Kidney (tissue), 13 donors: ENCODE measurements at regions not wholly inside any gene's neighbourhood (a gene's known extent, or its start where the extent isn't known, plus 50 kb on each side); places are given as distances from the start of the nearest gene placed in this dataset.
"Not testable (repeated sequence)": the region's sequence is repeated elsewhere in the genome, so short reads cannot be mapped to it uniquely, and the experiment has no call there.

Experiments
- DNase-seq, 5 donors: peaks; one replicate each; pipeline ENCODE4 v3.0.0-alpha.2; 2013 to 2020
- FAIRE-seq: peaks from 2 replicates; lab custom pipeline; 2012; peaks lifted over from hg19 to GRCh38; lab: Jason Lieb, UNC
- H3K27ac ChIP-seq, 2 donors: one replicate each; pipeline ENCODE4 v1.7.0; 2013; ENCODE audit warnings: low read depth in 2 of 2, low read length in 2 of 2, inconsistent platforms in 1 of 2
- H3K27me3 ChIP-seq: one replicate; pipeline ENCODE4 v1.7.1; 2013; ENCODE audit warnings: low read length, inconsistent platforms; ENCODE audit not compliant: control insufficient read depth, insufficient read depth
- H3K36me3 ChIP-seq, 3 donors: one replicate each; pipeline versions ENCODE4 v1.7.0 to v1.7.1; 2013; ENCODE audit warnings: low read length in 3 of 3, control low read depth in 1 of 3, inconsistent platforms in 1 of 3; ENCODE audit not compliant: insufficient read depth in 3 of 3, control insufficient read depth in 2 of 3
- H3K4me1 ChIP-seq, 3 donors: one replicate each; pipeline versions ENCODE4 v1.7.0 to v1.7.1; 2013; ENCODE audit warnings: low read length in 3 of 3, inconsistent platforms in 1 of 3, low read depth in 1 of 3; ENCODE audit not compliant: control insufficient read depth in 2 of 3, insufficient read depth in 2 of 3
- H3K4me3 ChIP-seq, 3 donors: one replicate each; pipeline versions ENCODE4 v1.7.0 to v1.8.1; 2013; ENCODE audit warnings: low read length in 3 of 3, control low read depth in 1 of 3, inconsistent platforms in 1 of 3
- H3K9ac ChIP-seq, 3 donors: one replicate each; pipeline versions ENCODE4 v1.7.0 to v1.7.1; 2013; ENCODE audit warnings: low read length in 3 of 3, control low read depth in 1 of 3, inconsistent platforms in 1 of 3
- H3K9me3 ChIP-seq, 3 donors: one replicate each; pipeline versions ENCODE4 v1.7.0 to v1.7.1; 2013; ENCODE audit warnings: low read length in 3 of 3, control low read depth in 1 of 3, inconsistent platforms in 1 of 3; ENCODE audit not compliant: control insufficient read depth in 2 of 3, insufficient read depth in 1 of 3
- intact Hi-C: fragments of 100-400 bp; cut with DNase I; formaldehyde crosslinking; loops from one replicate; pipeline ENCODE4 v1.11.1; 2022
- TF ChIP-seq, protein P1 (sequence below): IDR thresholded peaks from 3 replicates; pipeline ENCODE4 v1.5.1; 2012; ENCODE audit warnings: mild to moderate bottlenecking, moderate library complexity, borderline replicate concordance; ENCODE audit not compliant: insufficient read depth; ENCODE audit errors: extremely low read depth
- donor health status: control.
- donor health status: control.
- donor health status: control.
- donor health status: control.
- donor health status: control.
- donor health status: DM: yes; HTN: yes; CAD: no.
- donor health status: Normal renal cell carcinoma (clear cell type).

DNA sequence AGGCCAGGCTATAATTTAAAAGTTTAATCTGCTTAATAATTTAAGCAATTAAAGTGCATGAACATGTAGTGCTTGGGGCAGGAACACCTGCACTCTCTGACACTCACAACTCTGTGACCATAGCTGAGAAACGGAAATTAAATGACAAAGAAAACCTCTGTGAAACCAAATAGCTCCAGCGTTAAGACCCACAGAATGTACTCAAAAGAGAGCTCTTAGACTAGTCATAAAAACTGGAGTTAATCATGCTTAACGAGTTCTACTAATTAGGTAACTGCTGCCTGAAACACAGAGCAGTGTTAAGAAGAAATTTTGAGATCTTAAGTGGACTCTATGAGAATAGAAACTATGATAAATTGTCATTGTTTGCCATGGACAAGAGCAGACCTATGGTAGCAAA lies 174.4 kb upstream of the SPIN4 start:
- intact Hi-C loops = no loop called here
- no peak overlapping the region for H3K4me3 ChIP-seq
- H3K4me1 ChIP-seq = no peaks in the 10 kb centered on the region
- H3K9ac ChIP-seq = no peak overlapping the region
- peaks cover 0 to 2% (median 0%) of the 10 kb centered on the region in 3 donors for H3K9me3 ChIP-seq
- no peak overlapping the region for H3K27ac ChIP-seq
- no peak for FAIRE-seq
- TF ChIP-seq, protein P1, sequence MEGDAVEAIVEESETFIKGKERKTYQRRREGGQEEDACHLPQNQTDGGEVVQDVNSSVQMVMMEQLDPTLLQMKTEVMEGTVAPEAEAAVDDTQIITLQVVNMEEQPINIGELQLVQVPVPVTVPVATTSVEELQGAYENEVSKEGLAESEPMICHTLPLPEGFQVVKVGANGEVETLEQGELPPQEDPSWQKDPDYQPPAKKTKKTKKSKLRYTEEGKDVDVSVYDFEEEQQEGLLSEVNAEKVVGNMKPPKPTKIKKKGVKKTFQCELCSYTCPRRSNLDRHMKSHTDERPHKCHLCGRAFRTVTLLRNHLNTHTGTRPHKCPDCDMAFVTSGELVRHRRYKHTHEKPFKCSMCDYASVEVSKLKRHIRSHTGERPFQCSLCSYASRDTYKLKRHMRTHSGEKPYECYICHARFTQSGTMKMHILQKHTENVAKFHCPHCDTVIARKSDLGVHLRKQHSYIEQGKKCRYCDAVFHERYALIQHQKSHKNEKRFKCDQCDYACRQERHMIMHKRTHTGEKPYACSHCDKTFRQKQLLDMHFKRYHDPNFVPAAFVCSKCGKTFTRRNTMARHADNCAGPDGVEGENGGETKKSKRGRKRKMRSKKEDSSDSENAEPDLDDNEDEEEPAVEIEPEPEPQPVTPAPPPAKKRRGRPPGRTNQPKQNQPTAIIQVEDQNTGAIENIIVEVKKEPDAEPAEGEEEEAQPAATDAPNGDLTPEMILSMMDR = no peak
- H3K36me3 ChIP-seq = no peaks in the 10 kb centered on the region
- peak in 2 of 5 donors; percentile 3 to 11 for DNase-seq
- H3K27me3 ChIP-seq = no peaks in the 10 kb centered on the region

DNA sequence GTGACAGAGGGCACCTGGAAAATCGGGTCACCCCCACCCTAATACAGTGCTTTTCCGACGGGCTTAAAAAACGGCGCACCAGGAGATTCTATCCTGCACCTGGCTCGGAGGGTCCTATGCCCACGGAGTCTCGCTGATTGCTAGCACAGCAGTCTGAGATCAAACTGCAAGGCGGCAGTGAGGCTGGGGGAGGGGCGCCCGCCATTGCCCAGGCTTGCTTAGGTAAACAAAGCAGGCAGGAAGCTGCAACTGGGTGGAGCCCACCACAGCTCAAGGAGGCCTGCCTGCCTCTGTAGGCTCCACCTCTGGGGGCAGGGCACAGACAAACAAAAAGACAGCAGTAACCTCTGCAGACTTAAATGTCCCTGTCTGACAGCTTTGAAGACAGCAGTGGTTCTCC lies 168.2 kb upstream of the SPIN4 start:
- H3K4me3 ChIP-seq, H3K36me3 ChIP-seq, FAIRE-seq, DNase-seq, H3K4me1 ChIP-seq, H3K9ac ChIP-seq, intact Hi-C loops, H3K27me3 ChIP-seq, H3K9me3 ChIP-seq, H3K27ac ChIP-seq: not testable (repeated sequence)

DNA sequence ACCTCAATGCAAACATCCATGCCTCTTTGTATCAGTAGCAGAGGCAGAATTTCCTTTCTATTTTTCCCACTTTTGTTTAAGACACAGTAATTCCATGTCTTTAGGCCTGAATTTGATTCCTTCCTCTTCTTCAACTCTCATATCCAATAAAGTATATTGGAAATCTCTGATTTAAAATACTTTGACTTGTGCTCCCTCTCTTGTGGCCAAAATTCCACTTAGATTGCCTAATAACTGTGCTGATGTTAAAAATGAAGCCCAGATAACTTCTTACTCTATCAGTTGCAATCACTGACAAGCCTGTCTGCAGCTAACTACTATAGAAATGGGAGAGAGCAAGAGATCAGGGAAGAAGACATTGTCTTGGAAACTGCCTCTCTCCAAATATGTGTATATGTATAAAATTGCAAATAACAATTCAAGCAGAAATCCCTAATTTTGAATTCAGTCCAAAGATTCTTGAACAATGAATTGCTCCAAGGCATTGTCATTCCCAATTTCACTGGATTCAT lies 163.5 kb upstream of the SPIN4 start:
- Histone ChIP-seq H3K4me3 (no peak overlapping the region), H3K27me3 (no peaks in the 10 kb centered on the region), H3K9me3 (no peaks in the 10 kb centered on the region), H3K27ac (no peak overlapping the region), H3K36me3 (no peaks in the 10 kb centered on the region), H3K4me1 (peaks cover 0 to 2% (median 0%) of the 10 kb centered on the region in 3 donors), H3K9ac (no peak overlapping the region)
- TF ChIP-seq, protein P1 = no peak
- intact Hi-C loops = no loop called here
- DNase-seq (no peak), FAIRE-seq (no peak)

DNA sequence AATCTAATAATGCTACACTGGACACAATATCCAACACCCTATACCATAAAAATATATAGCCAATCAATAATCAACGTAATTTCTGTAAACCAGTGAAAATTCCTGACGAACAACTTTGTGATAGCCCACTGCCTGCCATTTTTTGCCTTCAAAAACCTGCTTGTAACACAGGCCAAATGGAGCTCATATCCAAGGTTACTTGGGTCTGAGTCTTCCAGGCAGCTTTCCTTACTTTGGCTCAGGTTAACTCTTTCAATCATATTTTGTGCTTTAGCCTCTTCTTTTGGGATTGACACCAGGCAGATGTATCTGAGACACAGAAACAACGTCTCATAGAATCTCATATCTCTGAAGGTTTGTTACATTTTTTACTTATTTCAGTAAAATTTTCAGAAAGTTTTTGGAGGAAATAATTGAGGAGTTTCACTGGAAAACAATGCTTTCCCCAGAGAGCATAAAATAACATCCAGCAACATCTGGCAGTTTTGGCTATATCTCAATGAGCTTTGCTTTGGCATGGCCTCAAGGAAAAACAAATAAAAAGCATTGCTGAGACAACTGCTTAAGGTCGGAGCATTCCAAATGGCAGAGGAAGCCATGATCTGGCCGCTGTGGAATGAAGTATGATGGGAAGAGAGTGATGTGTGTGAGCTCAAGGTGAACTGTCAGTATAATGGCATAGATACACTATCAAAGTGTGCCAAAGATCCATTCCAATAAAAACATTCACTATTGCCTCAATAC lies 162.9 kb upstream of the SPIN4 start:
- H3K27ac ChIP-seq = no peak overlapping the region

More for the DNA sequence above, 162.9 kb upstream of the SPIN4 start:
- Histone ChIP-seq H3K9ac (no peak overlapping the region), H3K36me3 (no peaks in the 10 kb centered on the region), H3K27me3 (no peaks in the 10 kb centered on the region), H3K4me1 (peaks cover 0 to 2% (median 0%) of the 10 kb centered on the region in 3 donors), H3K9me3 (no peaks in the 10 kb centered on the region), H3K4me3 (no peak overlapping the region)
- FAIRE-seq (no peak), DNase-seq (peak in 2 of 5 donors; percentile 14 to 17)
- TF ChIP-seq, protein P1 = no peak
- intact Hi-C loops = no loop called here
